Heart left ventricle (tissue), 13 donors: ENCODE measurements at regions not wholly inside any gene's neighbourhood (a gene's known extent, or its start where the extent isn't known, plus 50 kb on each side); places are given as distances from the start of the nearest gene placed in this dataset.

Experiments used
- POLR2A ChIP-seq, 2 donors: fragments of 450-650 bp; IDR thresholded peaks; one replicate each; pipeline ENCODE4 v1.6.1; 2017; ENCODE audit warnings: antibody characterized with exemption in 2 of 2, mild to moderate bottlenecking in 2 of 2, moderate library complexity in 2 of 2
- TF ChIP-seq, protein P1 (sequence below), 12 donors: fragments of 200-600 bp; sonication (generic) in 4 of 12; IDR thresholded peaks; one replicate each; pipeline versions ENCODE4 v1.5.0 to v1.8.0; 2018 to 2022; ENCODE audit warnings: antibody characterized with exemption in 12 of 12, mild to moderate bottlenecking in 5 of 12
- donor health status: ischemic (EF 13 %, LVEDD 7.1; RV severe dilation, severe dysfunction).
- donor health status: DM: no; HTN: yes; CAD: no.
- donor health status: DM: no; HTN: no; CAD: no.
- donor health status: ischemic (EF 25% LVEDD 6.9; RV normal size, moderate dysfunction).
- donor health status: ischemic (EF 25% LVEDD 5.7; RV mildly dilated, moderate dysfunction).
- donor health status: ischemic (EF 35%, LVEDD 5.7; RV mildly dilated, moderate dysfunction).
- donor health status: nonischemic (EF 11% LVEDD 7.7; RV severe dilation, severe dysfunction).
- donor health status: DM: yes; HTN: yes; CAD: no.
- donor health status: PGD.
- donor health status: ischemic (EF 29% LVEDD 5.4; RV normal size, mild dysfunction).
- donor health status: nonischemic (EF 23%, LVEDD 6.1; RV moderate dilation, normal function).

DNA sequence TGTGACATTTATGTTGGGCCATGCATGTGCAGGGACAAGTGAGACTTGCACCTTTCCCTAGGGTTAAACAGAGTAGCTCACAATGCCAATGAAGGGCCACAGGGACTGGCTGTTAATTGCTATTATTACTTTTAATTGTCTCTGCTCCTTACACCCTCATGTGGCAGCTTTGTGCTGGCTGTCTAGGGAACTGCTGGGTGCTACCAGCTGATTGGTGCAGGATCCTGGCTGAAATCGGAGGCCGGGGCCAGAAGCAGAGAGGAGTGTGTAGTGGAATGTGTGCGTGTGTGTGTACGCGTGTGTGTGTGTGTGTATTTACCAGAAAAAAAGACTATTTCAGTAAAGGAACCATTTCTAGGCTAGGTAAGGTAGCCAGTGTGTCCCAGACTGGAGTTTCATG lies 302.5 kb downstream of the CTTN start:
- no peak for TF ChIP-seq POLR2A (IDR thresholded peaks at IDR 0.05)
- TF ChIP-seq, protein P1, sequence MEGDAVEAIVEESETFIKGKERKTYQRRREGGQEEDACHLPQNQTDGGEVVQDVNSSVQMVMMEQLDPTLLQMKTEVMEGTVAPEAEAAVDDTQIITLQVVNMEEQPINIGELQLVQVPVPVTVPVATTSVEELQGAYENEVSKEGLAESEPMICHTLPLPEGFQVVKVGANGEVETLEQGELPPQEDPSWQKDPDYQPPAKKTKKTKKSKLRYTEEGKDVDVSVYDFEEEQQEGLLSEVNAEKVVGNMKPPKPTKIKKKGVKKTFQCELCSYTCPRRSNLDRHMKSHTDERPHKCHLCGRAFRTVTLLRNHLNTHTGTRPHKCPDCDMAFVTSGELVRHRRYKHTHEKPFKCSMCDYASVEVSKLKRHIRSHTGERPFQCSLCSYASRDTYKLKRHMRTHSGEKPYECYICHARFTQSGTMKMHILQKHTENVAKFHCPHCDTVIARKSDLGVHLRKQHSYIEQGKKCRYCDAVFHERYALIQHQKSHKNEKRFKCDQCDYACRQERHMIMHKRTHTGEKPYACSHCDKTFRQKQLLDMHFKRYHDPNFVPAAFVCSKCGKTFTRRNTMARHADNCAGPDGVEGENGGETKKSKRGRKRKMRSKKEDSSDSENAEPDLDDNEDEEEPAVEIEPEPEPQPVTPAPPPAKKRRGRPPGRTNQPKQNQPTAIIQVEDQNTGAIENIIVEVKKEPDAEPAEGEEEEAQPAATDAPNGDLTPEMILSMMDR (IDR thresholded peaks at IDR 0.05): no peak
